Jurkat, Clone E6-1 (cell line): ENCODE measurements at regions not wholly inside any gene's neighbourhood (a gene's known extent, or its start where the extent isn't known, plus 50 kb on each side); places are given as distances from the start of the nearest gene placed in this dataset.

Source experiments
- DNase-seq: peaks from one replicate; pipeline ENCODE4 v3.0.0-alpha.2; 2011; ENCODE audit warnings: low read depth, low spot score
- H3K4me3 ChIP-seq: 2 replicates; pipeline ENCODE4 v1.5.1; 2011; ENCODE audit warnings: mild to moderate bottlenecking, low read length, control low read depth, moderate library complexity

DNA sequence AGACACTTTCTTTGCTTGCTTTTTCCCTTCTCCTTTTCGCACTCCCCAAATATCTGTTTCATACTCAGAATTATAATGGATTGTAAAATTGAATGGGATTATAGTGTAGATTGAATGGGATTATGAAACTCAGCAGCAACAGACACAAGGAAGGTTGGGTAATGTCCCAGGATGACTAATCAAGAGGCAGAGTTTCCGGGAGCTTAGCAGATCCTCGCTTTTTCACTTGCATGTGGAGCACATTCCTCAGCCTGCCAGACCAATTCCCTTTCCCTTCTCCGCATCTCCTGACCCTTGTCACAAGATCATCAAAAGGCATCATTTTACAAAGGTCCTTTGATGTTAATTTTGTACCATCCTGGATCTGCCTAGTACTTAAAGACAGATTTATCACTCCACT, 55.1 kb upstream of the SLC1A1 start:
- DNase-seq: no peak

GRCh38 chr9:4433379-4433778, 56.9 kb upstream of the SLC1A1 start:
- no peak for DNase-seq
- no peak overlapping the region for H3K4me3 ChIP-seq

More for the DNA sequence above, 55.1 kb upstream of the SLC1A1 start:
- no peak overlapping the region for H3K4me3 ChIP-seq

GRCh38 chr9:4430432-4431261, 59.6 kb upstream of the SLC1A1 start:
- no peak for DNase-seq
- H3K4me3 ChIP-seq: no peak overlapping the region

DNA sequence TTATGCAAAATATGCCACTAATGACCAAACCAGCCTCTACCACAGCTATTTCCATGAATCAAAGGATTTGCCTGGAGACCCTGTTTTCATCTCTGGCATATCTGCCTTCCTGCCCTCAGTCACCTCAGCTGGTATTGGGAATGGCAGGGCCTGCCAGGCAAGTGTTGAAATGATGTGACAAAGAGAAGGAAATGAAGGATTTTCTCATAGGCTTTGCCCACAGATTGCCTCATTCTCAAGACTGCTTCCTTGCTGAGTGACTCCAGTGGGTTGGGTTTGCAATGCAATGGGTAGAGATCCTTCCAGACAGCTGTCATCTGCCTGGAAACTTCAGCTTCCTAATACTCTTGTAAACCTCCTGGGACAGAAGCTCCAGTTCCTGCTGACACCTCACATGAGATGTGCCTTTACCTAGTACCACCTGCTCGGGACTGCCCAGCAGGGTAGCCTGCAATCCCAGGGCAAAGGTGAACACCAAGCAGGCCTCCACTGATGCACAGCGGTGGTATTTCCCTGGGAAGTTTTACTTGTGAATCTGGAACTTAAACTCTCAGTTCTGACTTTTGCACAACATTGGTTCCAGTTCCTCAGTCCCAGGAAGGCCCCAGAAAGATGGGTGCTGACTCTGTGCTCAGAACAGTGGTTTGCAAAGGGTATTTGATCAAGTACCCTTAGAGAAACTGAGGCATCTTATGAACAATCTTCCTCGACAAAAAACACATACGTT, 64.8 kb upstream of the SLC1A1 start:
- no peak for DNase-seq
- no peak overlapping the region for H3K4me3 ChIP-seq

GRCh38 chr9:4424891-4425290, 65.4 kb upstream of the SLC1A1 start:
- no peak for DNase-seq
- H3K4me3 ChIP-seq: no peak overlapping the region

DNA sequence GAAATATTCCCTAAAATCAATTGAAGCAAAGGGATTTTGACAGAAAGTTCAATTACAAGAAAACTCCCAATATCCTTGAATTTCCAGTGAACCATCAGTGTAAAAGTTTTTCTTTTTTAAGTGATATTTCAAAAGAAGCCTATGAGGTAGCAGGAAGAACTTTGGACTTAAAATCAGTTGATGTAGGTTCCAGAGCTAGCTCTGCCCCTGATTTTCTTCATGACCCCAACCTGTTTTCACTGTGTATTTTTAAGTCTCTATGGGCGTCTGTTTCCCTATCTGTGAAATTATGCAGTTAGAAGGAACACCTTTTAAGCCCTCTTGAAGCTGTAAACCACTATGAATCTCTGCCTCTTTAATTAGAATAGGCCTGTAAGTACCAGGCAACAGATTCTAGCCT, 66.2 kb upstream of the SLC1A1 start:
- no peak for DNase-seq
- no peak overlapping the region for H3K4me3 ChIP-seq

DNA sequence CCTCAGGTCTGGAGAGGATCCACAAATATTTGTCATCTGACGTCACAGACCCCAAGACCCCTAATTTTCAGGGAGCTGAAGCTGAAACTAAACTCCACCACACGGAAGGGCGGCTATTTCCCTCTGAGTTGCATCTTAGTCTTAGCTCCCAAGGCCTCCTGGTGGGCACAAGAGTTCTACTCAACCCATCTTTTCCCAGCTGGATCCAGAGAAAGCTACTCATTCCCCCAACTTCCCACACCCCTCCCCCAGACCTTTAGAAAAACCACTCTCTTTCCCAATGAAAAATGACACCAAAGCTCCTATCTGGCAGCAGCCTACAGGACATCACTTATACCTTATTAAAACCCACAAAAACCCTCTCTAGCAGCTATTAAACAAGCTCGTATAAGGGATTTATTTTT, 67.1 kb upstream of the SLC1A1 start:
- no peak for DNase-seq
- no peak overlapping the region for H3K4me3 ChIP-seq

- H3K4me3 ChIP-seq: no peak overlapping the region
- DNase-seq: peak; percentile 39
These were observed 67.8 kb upstream of the SLC1A1 start for GRCh38 chr9:4422495-4422894.

GRCh38 chr9:4421847-4422246, 68.4 kb upstream of the SLC1A1 start:
- no peak for DNase-seq
- no peak overlapping the region for H3K4me3 ChIP-seq

DNA sequence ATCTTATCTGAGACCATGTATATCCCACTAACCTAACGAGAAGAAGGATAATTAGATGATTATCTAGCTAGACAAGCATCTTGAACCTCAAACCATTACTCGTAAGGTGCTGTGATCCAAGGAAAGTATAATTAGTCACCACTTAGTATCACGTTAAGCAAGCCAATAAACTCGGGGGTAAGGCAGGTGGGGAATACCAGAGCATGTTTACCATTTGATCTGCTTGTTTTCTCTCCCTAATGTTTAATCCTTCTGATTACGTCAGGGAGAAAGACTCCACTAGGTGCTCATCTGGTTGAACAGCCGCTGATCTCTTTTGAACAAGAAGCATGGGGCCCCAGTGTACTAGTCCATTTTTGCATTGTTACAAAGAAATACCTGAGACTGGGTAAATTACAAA, 69.9 kb upstream of the SLC1A1 start:
- DNase-seq: no peak

GRCh38 chr9:4417578-4418325, 72.5 kb upstream of the SLC1A1 start:
- H3K4me3 ChIP-seq: no peak overlapping the region
- no peak for DNase-seq

More for the DNA sequence above, 69.9 kb upstream of the SLC1A1 start:
- no peak overlapping the region for H3K4me3 ChIP-seq

- no peak overlapping the region for H3K4me3 ChIP-seq
- DNase-seq: no peak
These were observed 73.8 kb upstream of the SLC1A1 start for GRCh38 chr9:4416467-4416866.

GRCh38 chr9:4415281-4415680, 75.0 kb upstream of the SLC1A1 start:
- H3K4me3 ChIP-seq: no peak overlapping the region
- DNase-seq: no peak

GRCh38 chr9:4413856-4414255, 76.4 kb upstream of the SLC1A1 start:
- H3K4me3 ChIP-seq: no peak overlapping the region
- no peak for DNase-seq

DNA sequence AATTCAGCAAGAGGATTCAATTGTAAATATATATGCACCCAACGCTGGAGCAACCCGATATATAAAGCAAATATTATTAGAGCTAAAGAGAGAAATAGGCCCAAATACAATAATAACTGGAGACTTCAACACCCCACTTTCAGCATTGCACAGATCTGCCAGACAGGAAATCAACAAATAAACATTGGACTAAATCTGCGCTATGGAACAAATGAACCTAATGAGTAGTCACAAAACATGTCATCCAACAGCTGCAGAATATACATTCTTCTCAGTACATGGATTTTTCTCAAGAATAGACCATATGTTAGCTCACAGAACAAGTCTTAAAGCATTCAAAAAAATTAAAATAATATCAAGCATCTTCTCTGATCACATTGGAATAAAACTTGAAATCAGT, 86.1 kb upstream of the SLC1A1 start:
- no peak overlapping the region for H3K4me3 ChIP-seq
- DNase-seq: no peak

- DNase-seq: no peak
These were observed 87.8 kb upstream of the SLC1A1 start for GRCh38 chr9:4402501-4402900.

GRCh38 chr9:4400731-4401130, 89.5 kb upstream of the SLC1A1 start:
- no peak for DNase-seq
- H3K4me3 ChIP-seq: no peak overlapping the region

More at GRCh38 chr9:4402501-4402900, 87.8 kb upstream of the SLC1A1 start:
- no peak overlapping the region for H3K4me3 ChIP-seq

- DNase-seq: no peak
- no peak overlapping the region for H3K4me3 ChIP-seq
These were observed 92.4 kb upstream of the SLC1A1 start for GRCh38 chr9:4397917-4398316.

- DNase-seq: no peak
- H3K4me3 ChIP-seq: no peak overlapping the region
These were observed 94.1 kb upstream of the GLIS3 start for GRCh38 chr9:4393806-4394523.
